Calu3 (cell line): ENCODE measurements at regions not wholly inside any gene's neighbourhood (a gene's known extent, or its start where the extent isn't known, plus 50 kb on each side); places are given as distances from the start of the nearest gene placed in this dataset.

Experiments
- BruUV-seq: library from RNA; stranded (reverse); fragments of 400-500 nt; replicated peaks from 2 replicates; lab custom pipeline; 2021; lab: Mats Ljungman, UMichigan
- CTCF ChIA-PET: fragments of 300-600 bp; sonication (Branson Sonifier 250); formaldehyde crosslinking; loops from one replicate; lab custom pipeline; 2022; ENCODE audit warnings: antibody characterized with exemption; lab: Charles Lee
- DNase-seq: peaks from one replicate; pipeline ENCODE4 v3.0.0; 2022
- H3K27ac Mint-ChIP-seq: one replicate; pipeline ENCODE4 v1.8.0; 2022; ENCODE audit warnings: mixed read lengths; ENCODE audit not compliant: unreplicated experiment
- H3K27me3 Mint-ChIP-seq: one replicate; pipeline ENCODE4 v1.8.0; 2022; ENCODE audit warnings: mixed read lengths; ENCODE audit not compliant: unreplicated experiment
- H3K36me3 Mint-ChIP-seq: one replicate; pipeline ENCODE4 v1.8.0; 2022; ENCODE audit warnings: mild to moderate bottlenecking, moderate library complexity, mixed read lengths; ENCODE audit not compliant: insufficient read depth, unreplicated experiment
- H3K4me1 Mint-ChIP-seq: one replicate; pipeline ENCODE4 v1.8.0; 2022; ENCODE audit warnings: mild to moderate bottlenecking, low read depth, mixed read lengths; ENCODE audit not compliant: unreplicated experiment
- H3K4me3 Mint-ChIP-seq: one replicate; pipeline ENCODE4 v1.8.0; 2022; ENCODE audit warnings: mild to moderate bottlenecking, low read depth, moderate library complexity, mixed read lengths; ENCODE audit not compliant: unreplicated experiment
- H3K9me3 Mint-ChIP-seq: one replicate; pipeline ENCODE4 v1.8.0; 2022; ENCODE audit warnings: low read depth, mixed read lengths; ENCODE audit not compliant: unreplicated experiment
- CTCF ChIP-seq: fragments of 200-600 bp; IDR thresholded peaks from one replicate; pipeline ENCODE4 v1.8.0; 2022; ENCODE audit warnings: antibody characterized with exemption; ENCODE audit not compliant: unreplicated experiment
- intact Hi-C: fragments of 100-400 bp; cut with micrococcal nuclease; formaldehyde crosslinking; loops from one replicate; pipeline ENCODE4 v1.10.0; 2022; ENCODE audit not compliant: unreplicated experiment

- intact Hi-C loops = loop anchor here (1.0 kb wide), 1 partner anchor 61 kb away; no protein-coding TSS in a partner anchor
- CTCF ChIA-PET = no interaction called here
These were observed 102.1 kb upstream of the KCND2 start for GRCh38 chr7:120170834-120171233.

GRCh38 chr7:120171406-120171805 lies 101.6 kb upstream of the KCND2 start:
- no peaks in the 10 kb centered on the region for H3K27me3 Mint-ChIP-seq
- CTCF ChIA-PET = no interaction called here
- no TSS peak for BruUV-seq
- no peaks in the 10 kb centered on the region for H3K9me3 Mint-ChIP-seq
- TF ChIP-seq CTCF = no peak
- intact Hi-C loops = loop anchor here (1.0 kb wide), 1 partner anchor 61 kb away; no protein-coding TSS in a partner anchor
- peaks cover 7% of the 10 kb centered on the region for H3K4me1 Mint-ChIP-seq
- no peak for DNase-seq
- peaks cover 6% of the 10 kb centered on the region for H3K36me3 Mint-ChIP-seq
- no peak overlapping the region for H3K4me3 Mint-ChIP-seq
- H3K27ac Mint-ChIP-seq = no peak overlapping the region

More at GRCh38 chr7:120170834-120171233, 102.1 kb upstream of the KCND2 start:
- Mint-ChIP-seq H3K36me3 (peaks cover 6% of the 10 kb centered on the region), H3K27me3 (no peaks in the 10 kb centered on the region), H3K27ac (no peak overlapping the region), H3K4me3 (no peak overlapping the region), H3K9me3 (no peaks in the 10 kb centered on the region), H3K4me1 (peaks cover 7% of the 10 kb centered on the region)
- BruUV-seq = no TSS peak
- no peak for TF ChIP-seq CTCF
- DNase-seq = no peak

GRCh38 chr7:120180221-120180620 lies 92.8 kb upstream of the KCND2 start:
- CTCF ChIA-PET = no interaction called here
- TF ChIP-seq CTCF = no peak
- Mint-ChIP-seq H3K27me3 (no peaks in the 10 kb centered on the region), H3K36me3 (no peaks in the 10 kb centered on the region), H3K4me3 (no peak overlapping the region), H3K27ac (no peak overlapping the region), H3K4me1 (no peaks in the 10 kb centered on the region), H3K9me3 (no peaks in the 10 kb centered on the region)
- intact Hi-C loops = no loop called here
- no peak for DNase-seq
- BruUV-seq = no TSS peak

GRCh38 chr7:120181499-120181898 lies 91.5 kb upstream of the KCND2 start:
- no peak for DNase-seq
- Mint-ChIP-seq H3K36me3 (no peaks in the 10 kb centered on the region), H3K4me3 (no peak overlapping the region), H3K27ac (no peak overlapping the region), H3K27me3 (no peaks in the 10 kb centered on the region), H3K9me3 (no peaks in the 10 kb centered on the region), H3K4me1 (no peaks in the 10 kb centered on the region)
- TF ChIP-seq CTCF = no peak
- CTCF ChIA-PET = no interaction called here
- intact Hi-C loops = no loop called here
- BruUV-seq = no TSS peak
